ENCODE measurements at regions not wholly inside any gene's neighbourhood (a gene's known extent, or its start where the extent isn't known, plus 50 kb on each side); places are given as distances from the start of the nearest gene placed in this dataset.
"Not testable (repeated sequence)": the region's sequence is repeated elsewhere in the genome, so short reads cannot be mapped to it uniquely, and the experiment has no call there.

DNA sequence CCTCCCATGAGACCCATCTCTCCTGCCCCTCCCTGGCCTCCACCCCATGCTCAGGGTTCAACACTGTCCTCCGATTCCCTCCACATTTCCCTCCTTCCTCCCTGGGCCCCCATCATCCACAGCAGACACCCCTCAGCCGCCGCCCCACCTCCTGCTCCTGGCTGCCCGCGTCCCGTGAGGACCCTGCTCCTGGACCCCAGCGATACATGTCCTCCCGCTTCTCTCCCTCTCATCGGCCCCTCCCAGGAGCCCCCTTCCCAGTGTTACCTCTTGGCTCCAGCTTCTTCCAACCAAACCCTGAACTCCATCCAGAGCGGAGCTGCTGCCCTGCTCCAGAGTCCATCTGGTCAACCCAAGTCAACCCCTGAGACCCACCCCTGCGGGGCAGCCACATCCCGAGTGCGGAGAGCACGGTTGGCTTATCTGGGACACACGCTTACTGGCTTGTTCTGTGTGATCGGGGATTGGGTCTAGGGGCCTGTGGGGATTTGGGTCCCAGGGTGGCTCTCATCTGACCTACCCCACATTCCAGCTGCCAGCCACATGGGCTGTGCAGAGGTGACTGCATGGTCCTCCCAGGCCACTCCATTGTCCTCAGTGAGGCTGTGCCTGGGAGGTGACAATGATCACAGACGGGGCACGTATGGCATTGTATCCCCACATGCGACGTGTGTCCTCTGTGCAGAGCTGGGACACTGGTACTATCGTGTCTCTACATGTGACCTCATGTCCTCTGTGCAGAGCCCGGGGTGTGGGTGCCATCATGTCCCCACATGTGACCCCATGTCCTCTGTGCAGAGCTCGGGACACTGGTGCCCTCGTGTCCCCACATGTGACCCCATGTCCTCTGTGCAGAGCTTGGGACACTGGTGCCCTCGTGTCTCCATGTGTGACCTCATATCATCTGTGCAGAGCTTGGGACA, 333.6 kb downstream of the ADGRD1 start:
- Histone ChIP-seq H3K9ac (ENCODE audit: low read depth, low read length) (no peak overlapping the region), H3K4me1 (ENCODE audit: insufficient read depth, low read length) (no peaks in the 10 kb centered on the region), H3K36me3 (ENCODE audit: insufficient read depth, low read length) (no peaks in the 10 kb centered on the region), H3K9me3 (ENCODE audit: control insufficient read depth, insufficient read depth, low read length) (no peaks in the 10 kb centered on the region)

DNA sequence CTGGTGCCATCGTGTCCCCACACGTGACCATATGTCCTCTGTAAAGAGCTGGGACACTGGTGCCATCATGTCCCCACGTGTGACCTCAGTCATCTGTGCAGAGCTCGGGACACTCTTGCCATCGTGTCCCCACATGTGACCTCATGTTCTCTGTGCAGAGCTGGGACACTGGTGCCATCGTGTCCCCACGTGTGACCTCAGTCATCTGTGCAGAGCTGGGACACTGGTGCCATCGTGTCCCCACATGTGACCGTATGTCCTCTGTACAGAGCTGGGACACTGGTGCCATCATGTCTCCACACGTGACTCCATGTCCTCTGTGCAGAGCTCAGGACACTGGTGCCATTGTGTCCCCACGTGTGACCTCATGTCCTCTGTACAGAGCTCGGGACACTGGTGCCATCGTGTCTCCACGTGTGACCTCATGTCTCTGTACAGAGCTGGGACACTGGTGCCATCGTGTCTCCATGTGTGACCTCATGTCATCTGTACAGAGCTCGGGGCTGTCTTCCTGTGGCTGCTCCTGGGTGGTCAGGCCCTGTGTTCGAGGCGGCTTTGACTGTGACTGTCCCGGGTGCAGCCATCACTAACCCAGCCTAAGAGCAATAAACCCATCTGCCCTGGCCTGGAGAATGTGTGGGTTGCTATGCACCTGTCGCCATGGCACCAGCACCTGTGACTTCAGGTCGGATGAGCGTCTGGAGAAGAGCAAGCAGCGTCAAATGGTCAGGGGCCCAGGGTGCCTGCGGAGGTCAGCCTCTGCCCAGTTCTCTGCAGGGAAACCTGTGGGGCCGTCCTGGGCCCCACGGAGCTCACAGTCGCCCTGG, 334.4 kb downstream of the ADGRD1 start:
- Histone ChIP-seq H3K9me3 (ENCODE audit: control insufficient read depth, insufficient read depth, low read length) (no peaks in the 10 kb centered on the region), H3K9ac (ENCODE audit: low read depth, low read length) (no peak overlapping the region)

DNA sequence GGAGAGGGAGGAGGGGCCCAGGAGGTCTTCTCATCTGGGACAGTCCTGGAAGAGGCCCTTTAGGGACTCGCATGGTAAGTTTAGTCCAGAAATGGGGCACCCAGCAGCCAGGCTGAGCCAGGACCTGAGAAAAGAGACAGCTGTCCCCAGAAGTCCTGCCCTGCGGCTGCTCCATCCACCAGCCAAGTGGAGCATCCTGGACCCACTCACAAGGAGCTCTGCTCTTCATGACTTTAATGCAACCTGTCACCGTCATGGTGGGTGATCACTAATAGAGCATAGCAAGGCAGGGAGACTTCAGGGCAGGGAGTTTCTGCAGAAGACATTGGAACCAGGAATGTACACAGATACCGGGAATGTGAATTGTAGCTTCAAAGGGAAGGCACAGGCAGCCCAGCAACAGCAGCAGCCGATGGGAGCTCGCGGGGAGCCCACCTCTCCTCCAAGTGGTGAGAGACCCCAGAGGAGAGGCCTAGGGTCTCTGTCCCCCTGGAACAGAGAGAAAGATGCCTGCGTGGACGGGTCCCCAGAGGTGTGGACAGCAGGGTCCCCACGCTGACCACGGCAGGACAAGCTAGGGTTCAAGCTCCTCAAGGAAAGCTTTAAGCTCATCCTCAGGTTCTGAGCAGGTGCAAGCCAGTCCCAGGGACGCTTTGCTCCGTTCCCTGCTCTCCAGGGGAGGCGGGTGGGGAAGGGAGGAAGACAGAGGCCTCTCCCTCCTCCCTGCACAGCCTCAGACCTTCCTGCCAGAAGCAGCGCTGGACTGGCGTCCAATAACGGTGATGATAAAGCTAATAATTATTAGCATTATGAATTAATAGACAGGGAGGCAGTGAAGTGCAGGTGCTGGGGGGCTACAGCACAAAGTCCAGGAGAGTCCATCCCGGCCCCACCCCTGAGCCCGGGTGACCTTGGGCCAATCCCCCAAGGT, 335.3 kb downstream of the ADGRD1 start:
- H3K4me1 ChIP-seq (ENCODE audit: insufficient read depth, low read length); H3K9ac ChIP-seq (ENCODE audit: low read depth, low read length); H3K9me3 ChIP-seq (ENCODE audit: control insufficient read depth, insufficient read depth, low read length); H3K36me3 ChIP-seq (ENCODE audit: insufficient read depth, low read length): not testable (repeated sequence)

More for the DNA sequence above, 334.4 kb downstream of the ADGRD1 start:
- no peaks in the 10 kb centered on the region for H3K4me1 ChIP-seq (ENCODE audit: insufficient read depth, low read length)
- no peaks in the 10 kb centered on the region for H3K36me3 ChIP-seq (ENCODE audit: insufficient read depth, low read length)

DNA sequence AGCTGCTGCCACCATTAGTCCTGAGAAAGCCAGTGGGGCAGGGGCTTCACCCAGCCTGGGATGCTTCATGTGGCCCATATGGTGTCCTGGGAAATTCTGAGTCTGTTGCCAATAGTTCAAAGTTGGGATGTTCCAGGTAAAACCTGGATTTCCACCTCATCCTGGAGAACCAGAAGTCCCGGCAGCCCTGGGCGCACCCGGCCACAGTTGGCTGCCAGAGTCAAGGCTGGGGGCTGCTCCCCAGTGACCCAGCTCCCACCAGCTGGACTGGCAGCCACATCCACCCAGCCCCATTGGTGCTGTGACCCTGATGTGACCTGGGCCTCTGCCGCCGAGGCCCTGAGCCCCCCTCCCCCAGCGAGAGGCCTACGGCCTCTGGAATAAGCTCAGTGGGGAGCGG, 336.1 kb downstream of the ADGRD1 start:
- not testable (repeated sequence) for H3K9ac ChIP-seq (ENCODE audit: low read depth, low read length); H3K36me3 ChIP-seq (ENCODE audit: insufficient read depth, low read length); H3K4me1 ChIP-seq (ENCODE audit: insufficient read depth, low read length); H3K9me3 ChIP-seq (ENCODE audit: control insufficient read depth, insufficient read depth, low read length)

DNA sequence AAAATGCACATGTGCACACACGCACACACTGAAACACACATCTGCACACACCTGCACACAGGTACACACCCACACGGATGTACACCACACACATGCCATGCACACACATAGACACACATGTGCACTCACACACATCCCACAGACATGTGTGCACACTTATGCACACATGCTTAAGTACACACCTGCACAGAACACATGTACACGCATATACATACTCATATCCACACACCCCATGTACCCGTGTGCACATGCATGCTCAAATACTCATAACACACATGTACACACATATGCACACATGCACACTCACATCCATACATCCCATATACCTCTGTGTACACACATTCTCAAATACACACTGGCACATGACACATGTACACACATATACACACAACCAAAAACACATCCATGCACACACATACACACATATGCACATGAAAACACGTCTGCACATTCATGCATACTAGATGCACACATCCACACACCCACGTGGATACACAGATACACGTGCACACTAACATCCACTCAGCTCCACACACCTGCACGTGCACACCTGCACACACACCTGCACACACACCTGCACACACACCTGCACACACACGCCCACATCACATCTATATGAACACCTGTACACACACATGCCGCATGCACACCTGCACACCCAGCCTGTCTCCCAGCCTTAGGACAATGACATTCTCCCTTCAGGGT, 336.7 kb downstream of the ADGRD1 start:
- no peaks in the 10 kb centered on the region for H3K9me3 ChIP-seq (ENCODE audit: control insufficient read depth, insufficient read depth, low read length)
- H3K9ac ChIP-seq (ENCODE audit: low read depth, low read length) = no peak overlapping the region

DNA sequence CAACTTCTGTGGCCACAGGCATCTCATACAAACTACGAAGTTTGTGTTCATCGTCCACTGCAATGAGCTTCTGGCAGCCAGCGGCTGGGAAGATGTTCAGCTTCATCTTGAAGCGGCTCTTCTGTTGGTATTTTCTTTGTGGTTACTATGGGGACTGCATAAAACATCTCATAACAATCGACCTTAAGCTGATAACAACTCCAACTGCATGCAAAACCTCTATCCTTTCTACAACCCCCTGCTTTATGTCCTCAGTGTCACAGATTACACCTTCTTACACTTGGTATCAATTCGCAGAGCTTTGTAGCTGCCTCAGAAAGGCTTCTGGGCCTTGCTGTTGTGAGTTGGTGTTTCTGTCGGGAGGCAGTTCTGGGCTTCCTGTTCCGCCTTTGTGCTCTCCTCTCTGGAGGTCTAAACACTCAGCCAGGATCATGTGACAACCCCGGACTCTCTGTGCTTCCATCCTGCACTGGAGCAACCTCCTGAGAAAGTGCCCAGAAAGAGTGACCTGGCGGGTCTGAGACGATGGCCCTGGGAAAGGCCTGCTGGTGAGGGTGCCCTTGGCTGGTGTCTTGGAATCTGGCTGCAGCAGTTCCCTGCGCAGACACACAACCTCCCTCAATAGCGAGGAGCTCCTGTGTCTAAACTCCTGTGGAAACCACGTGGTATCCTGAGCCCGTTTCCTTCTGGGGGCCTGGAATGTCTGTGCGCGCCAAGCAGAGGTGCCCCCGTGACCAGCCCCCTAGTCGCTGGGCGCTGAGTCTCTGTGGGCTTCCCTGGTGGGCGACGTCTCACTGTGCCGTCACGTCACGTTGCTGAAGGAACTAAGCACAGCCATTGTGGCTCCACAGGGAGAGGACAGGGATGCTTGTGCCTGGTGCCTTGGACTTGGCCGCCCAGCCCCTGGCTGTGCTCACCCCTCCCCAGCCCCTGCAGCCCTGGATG, 339.6 kb downstream of the ADGRD1 start:
- not testable (repeated sequence) for H3K9ac ChIP-seq (ENCODE audit: low read depth, low read length); H3K9me3 ChIP-seq (ENCODE audit: control insufficient read depth, insufficient read depth, low read length); H3K36me3 ChIP-seq (ENCODE audit: insufficient read depth, low read length); H3K4me1 ChIP-seq (ENCODE audit: insufficient read depth, low read length)

More for the DNA sequence above, 336.7 kb downstream of the ADGRD1 start:
- H3K4me1 ChIP-seq (ENCODE audit: insufficient read depth, low read length) = no peaks in the 10 kb centered on the region
- H3K36me3 ChIP-seq (ENCODE audit: insufficient read depth, low read length) = no peaks in the 10 kb centered on the region

DNA sequence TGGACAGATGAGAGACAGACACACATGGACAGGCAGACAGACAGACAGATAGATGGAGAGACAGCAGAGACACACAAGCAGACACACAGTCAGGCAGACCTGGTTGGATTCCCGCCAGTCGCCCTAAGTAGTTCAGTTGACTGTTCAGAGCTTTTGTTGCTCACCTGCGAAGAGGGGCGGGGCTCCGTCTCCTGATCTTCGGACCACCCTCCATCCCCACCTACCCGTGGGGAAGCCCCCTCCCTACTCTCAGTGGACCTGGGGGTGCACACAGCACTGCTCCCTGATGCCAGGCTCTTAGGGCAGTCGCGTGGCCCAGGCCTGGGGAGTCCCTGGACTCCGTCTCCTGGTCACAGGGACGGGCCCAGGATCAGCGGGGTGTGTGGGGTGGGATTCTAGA, 341.0 kb downstream of the ADGRD1 start:
- H3K9ac ChIP-seq (ENCODE audit: low read depth, low read length); H3K36me3 ChIP-seq (ENCODE audit: insufficient read depth, low read length); H3K9me3 ChIP-seq (ENCODE audit: control insufficient read depth, insufficient read depth, low read length); H3K4me1 ChIP-seq (ENCODE audit: insufficient read depth, low read length): not testable (repeated sequence)

DNA sequence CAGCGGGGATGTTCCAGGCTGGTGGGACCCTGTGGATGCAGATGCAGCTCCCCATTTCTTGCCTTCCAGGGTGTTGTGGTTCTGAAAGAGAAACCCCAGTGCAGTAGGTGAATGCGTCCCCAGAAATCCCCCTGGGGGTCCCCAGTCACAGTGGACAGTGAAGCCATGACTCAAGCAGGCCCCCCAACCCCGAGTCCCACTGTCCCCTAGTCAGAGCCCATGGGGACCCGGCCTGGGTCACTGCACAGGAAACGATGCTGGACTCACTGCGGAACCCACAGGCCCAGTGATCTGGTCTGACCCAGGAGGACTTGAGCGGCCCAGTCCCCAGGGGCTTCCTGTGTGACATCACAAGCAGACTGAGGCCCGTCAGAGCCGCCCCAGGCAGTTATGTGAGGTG, 341.4 kb downstream of the ADGRD1 start:
- not testable (repeated sequence) for H3K4me1 ChIP-seq (ENCODE audit: insufficient read depth, low read length)

DNA sequence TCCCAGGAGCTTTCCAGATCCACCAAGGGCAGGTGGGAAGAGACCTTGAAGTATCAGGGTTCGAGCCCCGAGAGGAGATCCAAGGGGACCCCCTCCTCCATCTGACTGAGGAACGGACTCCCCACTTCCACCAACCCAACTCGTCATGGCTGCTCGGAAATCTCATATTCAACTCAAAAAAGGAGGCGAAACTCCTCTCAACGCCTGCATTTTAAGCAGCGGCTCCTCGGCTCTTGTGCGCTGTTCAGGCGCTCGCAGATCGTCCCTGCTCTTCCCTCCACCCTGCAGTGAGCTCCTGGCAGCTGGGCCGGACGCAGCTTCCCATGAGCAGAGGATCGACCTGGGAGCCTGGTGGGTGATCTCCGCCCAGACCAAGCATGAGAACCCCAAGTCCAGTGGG, 341.9 kb downstream of the ADGRD1 start:
- H3K9ac ChIP-seq (ENCODE audit: low read depth, low read length); H3K4me1 ChIP-seq (ENCODE audit: insufficient read depth, low read length); H3K36me3 ChIP-seq (ENCODE audit: insufficient read depth, low read length); H3K9me3 ChIP-seq (ENCODE audit: control insufficient read depth, insufficient read depth, low read length): not testable (repeated sequence)

More for the DNA sequence above, 341.4 kb downstream of the ADGRD1 start:
- H3K9me3 ChIP-seq (ENCODE audit: control insufficient read depth, insufficient read depth, low read length); H3K36me3 ChIP-seq (ENCODE audit: insufficient read depth, low read length); H3K9ac ChIP-seq (ENCODE audit: low read depth, low read length): not testable (repeated sequence)

DNA sequence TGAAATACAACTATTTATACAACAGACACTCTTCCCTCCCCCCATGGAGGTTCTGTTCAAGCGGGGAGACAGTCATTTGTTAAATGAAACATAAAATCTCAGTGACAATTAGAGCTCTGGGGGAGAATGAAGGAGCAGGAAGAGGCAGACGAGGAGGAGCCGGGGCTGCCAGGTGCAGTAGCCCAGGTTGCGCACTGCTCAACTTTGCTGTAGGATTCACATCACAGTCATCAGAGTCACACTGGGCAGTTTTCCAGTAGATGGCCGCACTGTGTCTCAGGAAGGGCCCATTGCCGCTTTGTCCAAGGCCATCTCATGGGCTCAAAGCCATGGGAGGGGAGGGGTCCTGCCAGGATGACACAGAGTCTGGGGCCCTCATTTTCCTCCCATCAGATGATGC, 342.4 kb downstream of the ADGRD1 start:
- not testable (repeated sequence) for H3K4me1 ChIP-seq (ENCODE audit: insufficient read depth, low read length); H3K36me3 ChIP-seq (ENCODE audit: insufficient read depth, low read length); H3K9me3 ChIP-seq (ENCODE audit: control insufficient read depth, insufficient read depth, low read length); H3K9ac ChIP-seq (ENCODE audit: low read depth, low read length)

DNA sequence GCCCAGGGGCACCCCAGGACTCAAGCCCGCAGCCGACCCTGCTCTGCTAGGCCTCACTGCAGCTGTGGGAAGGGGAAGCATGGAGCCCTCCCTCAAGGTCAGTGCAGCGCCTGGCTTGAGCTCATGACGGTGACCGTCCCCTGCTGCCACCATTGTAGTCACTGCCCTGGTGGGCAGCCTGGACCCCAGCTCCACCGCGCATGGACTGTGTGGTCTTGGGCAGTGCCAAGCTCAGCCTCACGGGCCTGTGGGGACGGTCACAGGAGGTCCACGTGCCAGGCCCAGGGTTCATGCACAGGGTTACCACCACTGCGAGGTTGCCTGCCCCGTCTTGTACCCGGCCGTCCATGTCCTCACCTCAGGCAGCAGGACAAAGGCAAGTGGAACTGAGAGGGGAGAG, 342.9 kb downstream of the ADGRD1 start:
- H3K36me3 ChIP-seq (ENCODE audit: insufficient read depth, low read length); H3K9ac ChIP-seq (ENCODE audit: low read depth, low read length); H3K4me1 ChIP-seq (ENCODE audit: insufficient read depth, low read length); H3K9me3 ChIP-seq (ENCODE audit: control insufficient read depth, insufficient read depth, low read length): not testable (repeated sequence)

DNA sequence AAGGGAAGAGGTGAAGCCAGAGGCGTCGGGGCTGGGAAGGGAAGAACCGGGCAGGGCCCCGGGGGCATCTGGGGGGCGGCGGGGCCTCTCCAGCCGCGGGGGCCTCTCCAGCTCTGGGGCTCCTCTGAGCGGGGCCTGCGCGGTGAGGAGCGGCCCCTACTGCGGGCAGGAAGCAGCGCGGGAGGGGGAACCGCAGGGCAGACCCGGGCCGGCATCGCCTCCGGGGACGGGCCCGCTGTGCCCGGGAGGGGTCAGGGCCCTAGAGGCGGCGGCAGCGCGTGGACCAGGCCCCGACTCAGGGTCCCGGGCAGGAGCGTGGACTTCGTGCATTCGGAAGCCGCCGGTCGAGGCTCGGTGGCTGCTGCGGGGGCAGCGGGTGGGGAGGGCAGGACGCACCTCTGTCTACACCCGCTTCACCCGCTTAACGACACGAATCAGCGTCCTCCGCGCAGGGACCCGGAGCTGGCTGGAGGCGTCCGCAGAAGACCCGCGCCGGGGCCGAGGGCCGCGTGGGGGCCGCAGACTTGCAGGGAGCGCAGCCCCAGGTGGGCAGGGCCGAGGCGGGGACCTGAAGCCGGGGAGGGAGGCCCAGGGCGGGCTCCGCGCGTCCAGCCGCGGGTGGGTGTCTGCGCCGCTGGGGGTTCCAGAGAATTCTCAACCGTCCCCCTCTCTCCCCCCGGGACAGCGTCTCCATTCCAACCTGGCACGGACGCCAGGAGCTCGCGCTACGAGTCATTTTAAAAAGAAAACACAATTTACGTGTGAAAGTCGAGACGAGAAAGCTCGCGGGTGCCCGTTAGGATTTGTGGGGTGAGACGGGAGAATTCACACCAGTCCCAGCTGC, 345.0 kb downstream of the ADGRD1 start:
- not testable (repeated sequence) for H3K9me3 ChIP-seq (ENCODE audit: control insufficient read depth, insufficient read depth, low read length); H3K9ac ChIP-seq (ENCODE audit: low read depth, low read length); H3K36me3 ChIP-seq (ENCODE audit: insufficient read depth, low read length); H3K4me1 ChIP-seq (ENCODE audit: insufficient read depth, low read length)

Data from ES-I3 (cell line).